ENCODE measurements at regions not wholly inside any gene's neighbourhood (a gene's known extent, or its start where the extent isn't known, plus 50 kb on each side); places are given as distances from the start of the nearest gene placed in this dataset.
"Not testable (repeated sequence)": the region's sequence is repeated elsewhere in the genome, so short reads cannot be mapped to it uniquely, and the experiment has no call there.

GRCh38 chr7:26976840-26977239 is 112.5 kb upstream of the SKAP2 start (continued):
- TF ChIP-seq ZBTB49 (CRISPR knock-in tag; IDR thresholded peaks at IDR 0.05; ENCODE audit: borderline replicate concordance) (no peak), SMARCA4 (IDR thresholded peaks at IDR 0.05) (no peak), ZNF23 (CRISPR knock-in tag; IDR thresholded peaks at IDR 0.05) (no peak), CREM (IDR thresholded peaks at IDR 0.05; ENCODE audit: low read depth) (no peak), ARID3B (CRISPR knock-in tag; IDR thresholded peaks at IDR 0.05; ENCODE audit: borderline replicate concordance) (no peak)
- TF ChIP-seq, protein P1, sequence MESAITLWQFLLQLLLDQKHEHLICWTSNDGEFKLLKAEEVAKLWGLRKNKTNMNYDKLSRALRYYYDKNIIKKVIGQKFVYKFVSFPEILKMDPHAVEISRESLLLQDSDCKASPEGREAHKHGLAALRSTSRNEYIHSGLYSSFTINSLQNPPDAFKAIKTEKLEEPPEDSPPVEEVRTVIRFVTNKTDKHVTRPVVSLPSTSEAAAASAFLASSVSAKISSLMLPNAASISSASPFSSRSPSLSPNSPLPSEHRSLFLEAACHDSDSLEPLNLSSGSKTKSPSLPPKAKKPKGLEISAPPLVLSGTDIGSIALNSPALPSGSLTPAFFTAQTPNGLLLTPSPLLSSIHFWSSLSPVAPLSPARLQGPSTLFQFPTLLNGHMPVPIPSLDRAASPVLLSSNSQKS (CRISPR knock-in tag; IDR thresholded peaks at IDR 0.05), result no peak

- not testable (repeated sequence) for H3K27ac ChIP-seq (ENCODE audit: extremely low read depth, low read depth, low read length); ATAC-seq
These were observed 107.5 kb upstream of the SKAP2 start for GRCh38 chr7:26971924-26972323.

More at GRCh38 chr7:26971924-26972323, 107.5 kb upstream of the SKAP2 start:
- intact Hi-C loops (cut with micrococcal nuclease); H2AFZ ChIP-seq (ENCODE audit: low read depth, low read length); H3K79me2 ChIP-seq (ENCODE audit: control insufficient read depth, insufficient read depth, low read length); H3K4me2 ChIP-seq (ENCODE audit: insufficient read depth, low read length); H3K27me3 ChIP-seq (ENCODE audit: control insufficient read depth in 2 of 2, insufficient read depth in 2 of 2, low read length in 2 of 2); H3K4me1 ChIP-seq (replicated peaks in 1 of 2; ENCODE audit: control insufficient read depth in 2 of 2, insufficient read depth in 2 of 2, low read length in 2 of 2); H3K4me3 ChIP-seq; in situ Hi-C loops (cut with MboI); H4K20me1 ChIP-seq (replicated peaks; ENCODE audit: control insufficient read depth, insufficient read depth, low read length); POLR2A ChIA-PET; H3K9me1 ChIP-seq (ENCODE audit: control insufficient read depth, insufficient read depth, low read length); H3K9ac ChIP-seq (ENCODE audit: insufficient read depth in 1 of 2, low read depth in 2 of 2, low read length in 2 of 2); H3K36me3 ChIP-seq (ENCODE audit: control insufficient read depth, insufficient read depth, low read length); CTCF ChIA-PET (ENCODE audit: low intra/inter-chr PET ratio); H3K9me3 ChIP-seq (replicated peaks; ENCODE audit: control insufficient read depth, insufficient read depth, low read depth, low read length); FAIRE-seq; BruUV-seq (replicated peaks); DNase-seq (ENCODE audit: extremely low read depth in 1 of 4, low spot score in 3 of 4): not testable (repeated sequence)
- WGBS (ENCODE audit: insufficient coverage, low coverage, missing lambda C conversion rate), result 3% methylated on average over 2 of the region's 2 CpGs

Data from K562 (cell line).